ENCODE measurements at regions not wholly inside any gene's neighbourhood (a gene's known extent, or its start where the extent isn't known, plus 50 kb on each side); places are given as distances from the start of the nearest gene placed in this dataset.
A peak's percentile ranks its signal among the peaks of the same experiment; 100 is the strongest.

DNA sequence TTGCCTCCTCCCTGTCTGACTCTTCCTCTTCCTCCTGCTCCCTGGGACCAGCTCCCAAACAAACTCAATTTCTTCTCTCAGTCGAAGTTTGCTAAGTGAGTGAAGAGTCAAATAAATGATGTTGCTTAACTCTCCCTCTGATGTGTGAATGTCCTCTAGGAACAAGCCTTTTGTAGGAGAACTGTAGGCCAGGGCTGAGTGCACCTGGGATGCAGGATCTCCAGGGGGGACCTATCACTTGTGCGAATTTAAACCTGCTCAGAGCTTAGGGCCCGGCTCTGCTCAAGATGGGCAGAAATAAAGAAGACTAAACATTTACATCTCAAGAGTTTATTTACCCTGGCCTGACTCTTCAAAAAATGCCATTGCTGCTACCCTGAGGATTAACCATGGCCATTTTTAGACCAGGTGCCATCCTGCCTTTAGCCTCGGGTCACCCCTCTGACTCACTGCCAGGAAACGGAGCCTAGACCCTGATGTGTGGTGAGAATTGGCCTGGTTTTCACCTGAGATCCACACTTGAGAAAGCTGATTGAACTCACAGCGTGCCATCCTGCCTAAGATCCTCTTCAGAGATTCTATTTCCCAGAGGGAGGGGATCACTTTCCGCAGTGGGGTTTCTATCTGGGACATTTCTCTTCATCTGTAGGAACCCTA, 63.6 kb upstream of the CD93 start:
- DNase-seq (no peak), ATAC-seq (replicated peaks in 1 of 2) (no peak)
- Mint-ChIP-seq H3K9me3 (no peaks in the 10 kb centered on the region), H3K4me3 (no peak overlapping the region), H3K27ac (no peak overlapping the region), H3K36me3 (ENCODE audit: insufficient read depth in 2 of 2) (no peaks in the 10 kb centered on the region), H3K27me3 (ENCODE audit: low read depth) (peaks cover 22% of the 10 kb centered on the region), H3K4me1 (ENCODE audit: low read depth) (peaks cover 41% of the 10 kb centered on the region)

DNA sequence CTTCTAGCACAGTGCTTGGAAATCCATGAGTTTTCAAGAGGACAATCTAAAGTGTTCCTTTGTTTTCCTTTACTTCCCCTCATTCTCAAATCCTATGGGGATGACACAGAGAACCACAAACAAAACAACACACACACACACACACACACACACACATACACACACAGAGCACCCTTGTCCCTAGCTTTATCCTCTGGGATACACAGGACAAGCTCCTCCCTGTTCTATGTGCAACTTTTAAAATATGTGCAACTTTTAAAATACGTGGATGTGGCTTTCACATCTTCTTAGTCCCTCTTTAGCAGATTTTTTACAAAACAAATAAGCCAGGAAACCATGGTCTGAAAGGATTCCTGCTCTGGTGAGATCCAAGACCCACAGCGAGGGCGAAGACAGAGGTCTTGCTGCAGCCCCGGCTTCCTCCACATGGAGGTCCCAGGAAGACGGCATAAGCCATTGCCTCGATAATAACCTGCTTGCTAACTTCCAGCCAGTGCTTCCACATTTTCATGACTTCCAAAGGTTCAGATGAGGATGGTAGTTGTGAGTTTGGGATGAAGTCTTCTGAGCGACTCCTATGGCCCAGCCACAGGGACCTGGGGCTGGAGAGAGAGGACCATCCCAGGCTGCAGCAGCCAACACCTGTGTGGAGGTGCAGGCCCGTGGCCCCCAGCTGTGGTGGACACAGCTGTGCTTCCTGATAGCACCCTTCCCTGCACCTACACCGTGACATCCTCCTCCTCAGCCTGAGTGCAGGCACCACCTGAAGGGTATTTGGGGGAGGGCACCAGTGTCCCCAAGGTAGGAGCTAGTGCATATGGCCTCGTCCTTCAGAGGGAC, 62.8 kb upstream of the CD93 start:
- Mint-ChIP-seq H3K9me3 (no peaks in the 10 kb centered on the region), H3K4me1 (ENCODE audit: low read depth) (peaks cover 37% of the 10 kb centered on the region), H3K36me3 (ENCODE audit: insufficient read depth in 2 of 2) (no peaks in the 10 kb centered on the region), H3K27ac (no peak overlapping the region), H3K4me3 (peak overlapping the region in 1 of 2 donors; percentile 52), H3K27me3 (ENCODE audit: low read depth) (peaks cover 14% of the 10 kb centered on the region)
- no peak for ATAC-seq (replicated peaks in 1 of 2)
- DNase-seq: no peak

DNA sequence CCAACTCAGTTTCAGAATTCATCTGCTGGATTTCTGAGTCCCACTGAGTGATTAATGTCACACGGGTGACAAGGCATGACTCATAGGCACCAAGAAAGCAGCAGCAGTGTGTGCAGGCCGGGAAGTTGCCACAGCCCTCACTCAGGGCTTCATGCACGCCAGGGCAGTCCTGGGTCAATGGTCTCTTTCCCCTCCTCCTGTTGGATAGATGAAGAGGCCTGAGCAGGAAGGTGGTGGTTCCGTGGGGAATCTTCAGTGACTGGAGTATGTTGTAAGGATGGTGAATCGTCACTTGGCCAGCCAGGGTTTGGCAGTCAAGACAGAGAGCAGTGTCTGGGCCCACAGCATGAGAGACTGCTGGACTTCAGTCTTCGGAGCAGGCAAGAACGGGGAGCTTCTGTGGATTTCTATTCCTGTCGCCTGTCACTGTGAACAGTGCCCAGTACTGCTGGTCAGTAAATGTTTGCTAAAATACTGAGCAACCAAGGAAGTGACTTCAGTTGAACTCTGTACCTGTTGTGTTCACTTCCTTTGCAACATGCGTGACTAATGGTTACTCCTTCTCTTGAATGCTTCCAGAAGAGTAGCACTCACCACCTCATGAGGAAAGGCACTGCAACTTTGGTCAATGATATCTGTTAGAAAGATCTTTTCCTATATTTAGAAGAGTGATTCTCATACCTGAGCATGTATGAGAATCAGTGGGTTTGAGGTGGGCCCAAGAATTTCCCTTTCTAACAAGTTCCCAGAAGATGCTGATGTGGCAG, 62.0 kb upstream of the CD93 start:
- H3K4me1 Mint-ChIP-seq (ENCODE audit: low read depth): peaks cover 43% of the 10 kb centered on the region
- ATAC-seq (replicated peaks in 1 of 2) (peak; percentile 93 to 94), DNase-seq (peak; percentile 64 to 67)
- H3K9me3 Mint-ChIP-seq: no peaks in the 10 kb centered on the region
- peak overlapping the region; percentile 15 for H3K27ac Mint-ChIP-seq
- H3K36me3 Mint-ChIP-seq (ENCODE audit: insufficient read depth in 2 of 2): no peaks in the 10 kb centered on the region
- peaks cover 13% of the 10 kb centered on the region for H3K27me3 Mint-ChIP-seq (ENCODE audit: low read depth)
- peak overlapping the region; percentile 52 to 73 for H3K4me3 Mint-ChIP-seq

DNA sequence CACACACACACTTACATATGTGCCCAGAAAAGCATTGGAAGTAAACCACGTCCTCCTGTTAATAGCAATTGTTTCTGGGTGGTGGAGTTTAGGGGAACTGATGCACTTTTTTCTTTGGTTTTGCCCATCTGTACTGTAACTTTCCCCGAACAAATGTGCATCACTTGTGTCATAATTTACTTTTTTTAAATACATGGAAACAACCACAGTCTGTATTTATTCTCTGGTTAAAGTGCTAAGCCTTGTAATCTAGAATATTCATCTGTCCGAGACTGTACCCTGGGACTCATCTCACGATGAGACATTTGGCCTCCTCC, 61.5 kb upstream of the CD93 start:
- DNase-seq: no peak
- Mint-ChIP-seq H3K27ac (peak overlapping the region; percentile 15), H3K27me3 (ENCODE audit: low read depth) (peaks cover 13% of the 10 kb centered on the region), H3K36me3 (ENCODE audit: insufficient read depth in 2 of 2) (no peaks in the 10 kb centered on the region), H3K4me1 (ENCODE audit: low read depth) (peaks cover 48% of the 10 kb centered on the region), H3K4me3 (peak overlapping the region; percentile 52 to 73), H3K9me3 (no peaks in the 10 kb centered on the region)
- ATAC-seq (replicated peaks in 1 of 2): no peak

DNA sequence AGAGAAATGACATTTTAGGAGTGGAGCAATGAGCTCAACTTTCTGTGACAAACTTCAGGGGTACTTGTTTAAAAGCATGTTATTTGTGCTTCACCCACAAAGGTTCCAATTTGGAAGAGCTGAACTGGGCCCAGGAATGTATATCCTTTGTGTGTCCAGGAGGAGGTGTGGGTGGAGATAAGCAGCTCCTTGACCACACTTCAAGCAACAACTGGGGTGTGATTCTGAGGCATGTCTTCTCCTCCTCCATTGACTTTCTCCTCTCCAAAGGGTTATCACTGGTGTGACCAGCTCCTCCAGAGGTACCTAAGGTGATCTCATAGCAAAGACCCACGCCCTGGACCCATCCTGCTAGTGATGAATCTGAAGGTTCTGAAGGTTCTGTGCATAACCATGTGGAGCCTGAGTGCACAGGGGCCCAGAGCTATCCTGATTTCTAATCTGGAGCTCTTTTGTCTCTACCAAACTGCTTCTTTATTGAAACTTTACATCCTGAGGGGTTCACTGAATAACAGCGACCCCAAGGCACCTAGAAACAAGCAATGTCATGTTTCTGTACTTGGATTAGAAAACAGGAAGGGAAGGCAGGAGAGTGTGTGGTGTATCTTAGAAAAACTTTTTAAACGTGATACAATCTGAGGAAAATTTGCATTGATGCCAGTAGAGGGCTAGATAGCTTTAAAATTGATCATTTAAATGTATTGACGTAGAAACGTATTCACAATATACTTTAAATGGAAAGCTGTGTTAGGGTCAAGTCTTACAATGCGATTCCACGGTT, 60.9 kb upstream of the CD93 start:
- Mint-ChIP-seq H3K4me3 (peak overlapping the region in 1 of 2 donors; percentile 52), H3K27ac (peak overlapping the region; percentile 29), H3K36me3 (ENCODE audit: insufficient read depth in 2 of 2) (no peaks in the 10 kb centered on the region), H3K9me3 (no peaks in the 10 kb centered on the region), H3K27me3 (ENCODE audit: low read depth) (peaks cover 13% of the 10 kb centered on the region), H3K4me1 (ENCODE audit: low read depth) (peaks cover 54% of the 10 kb centered on the region)
- no peak for ATAC-seq (replicated peaks in 1 of 2)
- DNase-seq: no peak

DNA sequence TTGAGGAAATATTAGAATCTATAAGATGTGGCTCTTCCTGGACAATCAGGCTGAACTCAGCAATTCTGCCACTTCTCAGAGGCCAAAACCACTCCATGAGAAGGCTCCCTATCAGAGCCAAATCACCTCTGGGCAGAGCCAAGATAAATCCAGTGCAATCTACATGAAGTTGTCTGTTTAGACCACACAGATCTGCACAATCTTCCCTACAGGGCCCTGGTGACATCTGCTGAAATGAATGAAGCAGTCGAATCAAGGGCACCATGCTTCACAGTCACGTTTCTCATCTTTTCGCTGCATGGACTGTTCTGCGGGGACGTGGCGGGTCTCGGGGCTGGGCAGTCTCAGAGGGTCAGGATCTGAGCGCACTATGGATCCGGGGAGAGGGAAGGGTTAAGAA, 60.1 kb upstream of the CD93 start:
- no peak overlapping the region for H3K4me3 Mint-ChIP-seq
- ATAC-seq (replicated peaks in 1 of 2): no peak
- peaks cover 13% of the 10 kb centered on the region for H3K27me3 Mint-ChIP-seq (ENCODE audit: low read depth)
- H3K27ac Mint-ChIP-seq: no peak overlapping the region
- peaks cover 62% of the 10 kb centered on the region for H3K4me1 Mint-ChIP-seq (ENCODE audit: low read depth)
- no peaks in the 10 kb centered on the region for H3K36me3 Mint-ChIP-seq (ENCODE audit: insufficient read depth in 2 of 2)
- no peak for DNase-seq
- no peaks in the 10 kb centered on the region for H3K9me3 Mint-ChIP-seq

DNA sequence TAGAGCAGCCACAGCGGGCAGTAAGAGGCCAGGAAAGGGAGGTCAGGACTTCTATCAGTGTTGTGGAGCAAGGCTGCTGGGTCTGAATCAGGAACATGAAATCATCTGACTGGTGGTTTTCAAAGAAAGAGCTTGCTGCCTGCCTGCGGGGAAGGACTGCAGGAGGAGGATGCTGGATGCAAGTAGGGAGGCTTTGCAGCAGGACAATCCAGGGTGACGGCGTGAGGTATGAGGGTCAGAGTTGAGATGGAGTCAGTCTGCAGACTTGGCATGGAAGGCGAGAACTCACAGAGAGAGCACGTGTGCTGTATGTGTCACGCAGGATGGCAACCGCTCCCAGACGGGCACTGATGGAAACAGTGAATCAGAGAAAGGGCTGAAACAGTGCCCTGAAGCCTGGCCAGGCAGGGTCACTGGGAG, 59.2 kb upstream of the CD93 start:
- peaks cover 13% of the 10 kb centered on the region for H3K27me3 Mint-ChIP-seq (ENCODE audit: low read depth)
- H3K36me3 Mint-ChIP-seq (ENCODE audit: insufficient read depth in 2 of 2): no peaks in the 10 kb centered on the region
- H3K27ac Mint-ChIP-seq: no peak overlapping the region
- H3K4me3 Mint-ChIP-seq: no peak overlapping the region
- H3K4me1 Mint-ChIP-seq (ENCODE audit: low read depth): peaks cover 62% of the 10 kb centered on the region
- DNase-seq (no peak), ATAC-seq (replicated peaks in 1 of 2) (no peak)
- H3K9me3 Mint-ChIP-seq: no peaks in the 10 kb centered on the region

DNA sequence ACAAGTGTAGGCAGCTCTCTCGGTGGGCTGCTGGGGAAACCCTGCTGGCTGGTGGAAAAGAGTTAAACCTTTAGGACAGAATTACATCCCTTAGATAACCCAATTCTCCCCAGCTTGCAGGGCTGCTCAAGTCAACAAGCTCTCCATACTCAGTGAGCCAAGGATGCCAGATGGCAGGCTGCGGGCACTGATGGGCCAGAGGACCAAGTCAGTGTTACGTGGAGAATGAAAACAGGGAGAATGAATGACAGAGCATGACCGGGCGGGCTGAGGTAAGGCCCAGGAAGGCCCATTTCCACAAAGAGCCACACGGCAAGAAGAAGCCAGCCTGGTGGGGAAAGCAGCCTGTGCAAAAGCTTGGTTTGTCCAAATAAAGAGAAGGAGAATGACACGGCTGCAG, 58.7 kb upstream of the CD93 start:
- H3K27me3 Mint-ChIP-seq (ENCODE audit: low read depth): peaks cover 13% of the 10 kb centered on the region
- ATAC-seq (replicated peaks in 1 of 2) (no peak), DNase-seq (no peak)
- no peaks in the 10 kb centered on the region for H3K36me3 Mint-ChIP-seq (ENCODE audit: insufficient read depth in 2 of 2)
- H3K4me1 Mint-ChIP-seq (ENCODE audit: low read depth): peaks cover 62% of the 10 kb centered on the region
- no peak overlapping the region for H3K27ac Mint-ChIP-seq
- H3K9me3 Mint-ChIP-seq: no peaks in the 10 kb centered on the region
- no peak overlapping the region for H3K4me3 Mint-ChIP-seq

DNA sequence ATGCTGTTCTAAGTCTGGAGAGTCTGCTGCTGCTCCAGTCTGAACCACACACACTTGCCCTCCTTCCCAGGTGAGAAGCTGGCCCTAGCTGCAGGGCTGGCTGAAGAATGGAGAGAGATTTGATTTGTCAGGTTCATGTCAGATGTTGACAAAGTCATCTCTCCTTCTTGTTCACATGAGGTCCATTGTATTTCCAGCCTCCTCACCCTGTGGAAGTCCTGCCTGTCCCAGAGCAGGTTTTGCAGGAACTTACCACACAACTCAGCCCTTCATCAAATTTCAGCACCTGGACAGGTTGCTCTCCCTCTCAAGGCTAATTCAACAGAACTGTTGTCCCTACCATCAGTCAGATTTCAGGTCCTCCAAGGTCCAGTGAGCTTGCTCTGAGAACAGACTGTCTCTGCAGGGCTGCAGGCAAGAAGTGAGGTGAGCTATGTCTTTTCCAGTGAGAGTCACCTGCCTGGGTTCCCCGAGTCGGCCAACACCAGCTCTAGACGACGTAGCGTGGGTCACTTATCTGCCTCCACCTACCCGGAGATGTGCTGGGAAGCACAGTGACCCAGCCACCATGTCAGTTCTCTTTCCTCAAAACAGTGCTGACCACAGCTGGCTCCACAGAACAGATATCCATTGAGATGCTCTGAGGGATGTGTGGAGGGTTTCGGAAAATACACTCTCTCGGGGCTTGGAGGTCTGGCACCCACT, 58.0 kb upstream of the CD93 start:
- ATAC-seq (replicated peaks in 1 of 2): no peak
- Mint-ChIP-seq H3K27me3 (ENCODE audit: low read depth) (peaks cover 13% of the 10 kb centered on the region), H3K4me1 (ENCODE audit: low read depth) (peaks cover 55% of the 10 kb centered on the region), H3K27ac (no peak overlapping the region), H3K36me3 (ENCODE audit: insufficient read depth in 2 of 2) (no peaks in the 10 kb centered on the region), H3K9me3 (no peaks in the 10 kb centered on the region), H3K4me3 (no peak overlapping the region)
- DNase-seq: no peak

DNA sequence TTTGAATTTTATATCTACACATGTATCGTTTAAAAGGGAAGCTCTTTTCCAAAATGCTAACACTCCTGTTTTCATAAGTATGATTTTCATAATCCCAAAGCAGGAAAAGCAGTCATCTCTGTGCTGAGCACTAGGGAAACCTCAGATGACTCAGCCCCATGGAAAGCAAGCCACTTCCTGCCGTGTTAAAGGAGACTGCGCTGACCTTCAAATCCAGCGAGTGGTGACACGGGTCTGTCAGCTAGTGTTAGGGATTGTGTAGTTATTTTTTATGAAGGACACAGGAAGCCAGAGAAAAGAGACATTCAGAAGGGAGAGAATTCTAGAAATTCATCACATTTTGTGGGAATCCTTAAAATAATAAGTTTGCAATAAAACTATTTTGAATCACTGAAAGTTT, 57.0 kb upstream of the CD93 start:
- H3K27ac Mint-ChIP-seq: peak overlapping the region; percentile 39
- H3K36me3 Mint-ChIP-seq (ENCODE audit: insufficient read depth in 2 of 2): no peaks in the 10 kb centered on the region
- no peaks in the 10 kb centered on the region for H3K9me3 Mint-ChIP-seq
- H3K27me3 Mint-ChIP-seq (ENCODE audit: low read depth): peaks cover 13% of the 10 kb centered on the region
- peaks cover 45% of the 10 kb centered on the region for H3K4me1 Mint-ChIP-seq (ENCODE audit: low read depth)
- ATAC-seq (replicated peaks in 1 of 2) (peak in 1 of 2 donors; percentile 18), DNase-seq (peak; percentile 28 to 41)
- peak overlapping the region in 1 of 2 donors; percentile 59 for H3K4me3 Mint-ChIP-seq

DNA sequence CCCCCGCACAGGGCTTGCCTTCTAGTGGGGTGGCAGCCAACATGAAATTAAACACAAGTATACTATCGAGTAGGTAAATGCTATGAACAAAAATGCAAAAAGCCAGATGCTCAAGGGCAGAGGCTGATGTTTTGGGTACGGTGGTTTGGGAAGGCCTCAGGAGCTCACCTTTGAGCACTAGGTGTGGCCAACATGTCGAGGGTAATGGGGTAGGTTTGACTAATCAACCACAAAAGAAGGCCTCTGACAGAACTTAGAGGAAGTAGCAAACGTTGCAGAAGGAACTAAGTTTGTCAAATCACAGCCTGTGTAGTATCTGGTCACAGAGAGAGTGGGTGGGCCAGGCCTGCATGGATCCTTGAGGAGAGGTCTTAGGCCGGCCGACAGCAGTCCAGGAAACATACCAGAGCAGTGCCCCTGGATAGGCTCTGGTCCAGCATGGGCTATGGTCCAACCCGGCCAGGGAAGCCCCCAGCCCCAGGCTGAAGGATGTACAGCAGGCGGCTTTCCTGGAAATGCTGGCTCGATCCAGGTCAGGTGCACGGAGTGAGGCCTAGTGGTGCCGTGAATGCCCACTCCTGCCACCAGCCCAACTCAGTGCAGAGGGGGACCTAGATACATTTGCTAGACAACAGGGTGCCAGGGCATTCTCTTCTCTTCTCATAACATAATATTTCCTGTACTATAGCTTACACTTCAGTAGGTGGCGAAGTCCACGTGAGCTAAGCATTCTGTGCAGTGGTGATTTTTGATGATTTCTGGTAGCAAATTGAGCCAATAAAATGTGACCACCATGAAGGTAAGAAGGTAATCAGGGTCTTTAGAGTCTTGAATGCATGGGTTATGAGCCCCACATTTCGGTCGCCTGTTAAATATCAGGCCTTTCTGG, 56.3 kb upstream of the CD93 start:
- peak overlapping the region; percentile 6 to 59 for H3K4me3 Mint-ChIP-seq
- peaks cover 38% of the 10 kb centered on the region for H3K4me1 Mint-ChIP-seq (ENCODE audit: low read depth)
- H3K9me3 Mint-ChIP-seq: no peaks in the 10 kb centered on the region
- peak; percentile 85 to 86 for ATAC-seq (replicated peaks in 1 of 2)
- peak overlapping the region; percentile 39 for H3K27ac Mint-ChIP-seq
- peak; percentile 30 to 44 for DNase-seq
- H3K27me3 Mint-ChIP-seq (ENCODE audit: low read depth): peaks cover 13% of the 10 kb centered on the region
- no peaks in the 10 kb centered on the region for H3K36me3 Mint-ChIP-seq (ENCODE audit: insufficient read depth in 2 of 2)
